Peyer's patch (tissue), 4 donors: ENCODE measurements at regions not wholly inside any gene's neighbourhood (a gene's known extent, or its start where the extent isn't known, plus 50 kb on each side); places are given as distances from the start of the nearest gene placed in this dataset.

ENCODE experiments used
- POLR2A ChIP-seq, 2 donors: fragments of 450-650 bp; IDR thresholded peaks; one replicate each; pipeline ENCODE4 v1.5.1; 2017; ENCODE audit warnings: antibody characterized with exemption in 2 of 2, mild to moderate bottlenecking in 2 of 2, moderate library complexity in 2 of 2
- TF ChIP-seq, protein P1 (sequence below), 6 experiments: fragments of 450-650 bp in 4 of 6; fragments of 200-600 bp in 2 of 6; sonication (generic) in 1 of 6; IDR thresholded peaks; one replicate each; pipeline ENCODE4 v1.5.1; 2017 to 2019; ENCODE audit warnings: antibody characterized with exemption in 6 of 6, mild to moderate bottlenecking in 3 of 6, moderate library complexity in 1 of 6

DNA sequence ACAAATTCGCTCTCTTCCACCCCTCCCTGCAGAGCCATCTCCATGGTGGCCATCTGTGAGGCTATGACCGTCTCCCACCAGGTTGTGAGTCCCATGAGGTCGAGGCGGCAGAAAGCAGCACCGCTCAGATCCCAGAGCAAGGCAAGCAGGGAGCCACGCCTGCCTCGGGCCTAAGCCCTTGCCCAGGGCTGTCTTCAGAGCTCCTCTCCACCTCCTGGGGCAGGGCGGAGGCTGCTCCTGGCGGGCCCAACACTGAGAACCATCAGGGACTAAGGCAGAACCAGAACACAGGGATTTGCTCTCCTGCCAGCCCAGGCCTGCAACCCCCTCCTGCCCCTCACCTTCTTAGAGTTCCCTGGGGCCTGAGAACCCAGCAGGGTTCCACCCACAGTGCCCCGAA, 80.9 kb upstream of the WNT11 start:
- TF ChIP-seq, protein P1, sequence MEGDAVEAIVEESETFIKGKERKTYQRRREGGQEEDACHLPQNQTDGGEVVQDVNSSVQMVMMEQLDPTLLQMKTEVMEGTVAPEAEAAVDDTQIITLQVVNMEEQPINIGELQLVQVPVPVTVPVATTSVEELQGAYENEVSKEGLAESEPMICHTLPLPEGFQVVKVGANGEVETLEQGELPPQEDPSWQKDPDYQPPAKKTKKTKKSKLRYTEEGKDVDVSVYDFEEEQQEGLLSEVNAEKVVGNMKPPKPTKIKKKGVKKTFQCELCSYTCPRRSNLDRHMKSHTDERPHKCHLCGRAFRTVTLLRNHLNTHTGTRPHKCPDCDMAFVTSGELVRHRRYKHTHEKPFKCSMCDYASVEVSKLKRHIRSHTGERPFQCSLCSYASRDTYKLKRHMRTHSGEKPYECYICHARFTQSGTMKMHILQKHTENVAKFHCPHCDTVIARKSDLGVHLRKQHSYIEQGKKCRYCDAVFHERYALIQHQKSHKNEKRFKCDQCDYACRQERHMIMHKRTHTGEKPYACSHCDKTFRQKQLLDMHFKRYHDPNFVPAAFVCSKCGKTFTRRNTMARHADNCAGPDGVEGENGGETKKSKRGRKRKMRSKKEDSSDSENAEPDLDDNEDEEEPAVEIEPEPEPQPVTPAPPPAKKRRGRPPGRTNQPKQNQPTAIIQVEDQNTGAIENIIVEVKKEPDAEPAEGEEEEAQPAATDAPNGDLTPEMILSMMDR (IDR thresholded peaks at IDR 0.05), result no peak
- TF ChIP-seq POLR2A (IDR thresholded peaks at IDR 0.05), result no peak
